Thoracic aorta (tissue), 2 donors: ENCODE measurements at regions not wholly inside any gene's neighbourhood (a gene's known extent, or its start where the extent isn't known, plus 50 kb on each side); places are given as distances from the start of the nearest gene placed in this dataset.

ENCODE experiments used
- ATAC-seq: fragments of 150-250 bp; one replicate; pipeline ENCODE4 v1.8.0; 2017; ENCODE audit warnings: low read depth; ENCODE audit not compliant: insufficient number of reproducible peaks, low FRiP score
- DNase-seq: peaks from one replicate; pipeline ENCODE4 v3.0.0-alpha.2; 2020; ENCODE audit warnings: low spot score
- H3K27ac ChIP-seq, 2 donors: fragments of 200-600 bp; sonication (generic); 1 replicate in 1 of 2; 2 replicates in 1 of 2; pipeline ENCODE4 v1.5.1; 2016; ENCODE audit warnings: mild to moderate bottlenecking in 2 of 2, moderate library complexity in 2 of 2
- H3K27me3 ChIP-seq: fragments of 200-600 bp; sonication (generic); replicated peaks from 2 replicates; pipeline ENCODE4 v1.6.0; 2016; ENCODE audit warnings: mild to moderate bottlenecking; ENCODE audit not compliant: insufficient read depth
- H3K36me3 ChIP-seq: fragments of 200-600 bp; sonication (generic); one replicate; pipeline ENCODE4 v1.5.1; 2016
- H3K4me1 ChIP-seq, 2 donors: fragments of 200-600 bp; sonication (generic); 1 replicate in 1 of 2; 2 replicates in 1 of 2; pipeline versions ENCODE4 v1.5.1 to v1.6.0; 2016; ENCODE audit warnings: low read depth in 2 of 2, mild to moderate bottlenecking in 1 of 2; ENCODE audit not compliant: control insufficient read depth in 1 of 2
- H3K4me3 ChIP-seq: fragments of 200-600 bp; sonication (generic); 2 replicates; pipeline ENCODE4 v1.5.1; 2016; ENCODE audit warnings: mild to moderate bottlenecking
- H3K9me3 ChIP-seq: fragments of 200-600 bp; sonication (generic); 2 replicates; pipeline ENCODE4 v1.5.1; 2016
- TF ChIP-seq, protein P1 (sequence below): fragments of 200-600 bp; sonication (generic); IDR thresholded peaks from one replicate; pipeline ENCODE4 v1.5.1; 2019; ENCODE audit warnings: antibody characterized with exemption

DNA sequence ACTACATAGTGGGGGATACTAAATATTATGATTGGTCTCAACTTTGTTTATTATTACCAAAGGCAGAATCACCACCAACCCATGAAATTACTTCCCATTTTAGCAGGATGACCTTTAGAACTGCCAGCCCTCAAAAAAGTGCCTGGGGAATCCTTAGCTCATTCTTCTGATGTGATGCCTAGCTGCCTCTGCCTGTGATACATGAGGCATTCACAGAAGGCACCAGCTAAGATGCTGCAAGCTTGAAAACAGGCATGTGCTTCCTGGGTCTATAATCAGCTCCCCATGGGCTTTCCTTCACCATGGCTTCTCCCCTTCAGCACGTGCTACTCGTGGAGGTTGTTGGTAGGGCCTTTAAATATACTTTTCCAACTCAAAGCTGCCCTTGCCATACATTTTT is 50.4 kb upstream of the ARHGAP20 start:
- no peak overlapping the region for H3K4me3 ChIP-seq

More for the DNA sequence above, 50.4 kb upstream of the ARHGAP20 start:
- ATAC-seq (no peak), DNase-seq (no peak)
- Histone ChIP-seq H3K36me3 (no peaks in the 10 kb centered on the region), H3K27ac (no peak overlapping the region), H3K9me3 (no peaks in the 10 kb centered on the region), H3K4me1 (peaks cover 10 to 29% of the 10 kb centered on the region in 2 donors), H3K27me3 (no peaks in the 10 kb centered on the region)
- TF ChIP-seq, protein P1, sequence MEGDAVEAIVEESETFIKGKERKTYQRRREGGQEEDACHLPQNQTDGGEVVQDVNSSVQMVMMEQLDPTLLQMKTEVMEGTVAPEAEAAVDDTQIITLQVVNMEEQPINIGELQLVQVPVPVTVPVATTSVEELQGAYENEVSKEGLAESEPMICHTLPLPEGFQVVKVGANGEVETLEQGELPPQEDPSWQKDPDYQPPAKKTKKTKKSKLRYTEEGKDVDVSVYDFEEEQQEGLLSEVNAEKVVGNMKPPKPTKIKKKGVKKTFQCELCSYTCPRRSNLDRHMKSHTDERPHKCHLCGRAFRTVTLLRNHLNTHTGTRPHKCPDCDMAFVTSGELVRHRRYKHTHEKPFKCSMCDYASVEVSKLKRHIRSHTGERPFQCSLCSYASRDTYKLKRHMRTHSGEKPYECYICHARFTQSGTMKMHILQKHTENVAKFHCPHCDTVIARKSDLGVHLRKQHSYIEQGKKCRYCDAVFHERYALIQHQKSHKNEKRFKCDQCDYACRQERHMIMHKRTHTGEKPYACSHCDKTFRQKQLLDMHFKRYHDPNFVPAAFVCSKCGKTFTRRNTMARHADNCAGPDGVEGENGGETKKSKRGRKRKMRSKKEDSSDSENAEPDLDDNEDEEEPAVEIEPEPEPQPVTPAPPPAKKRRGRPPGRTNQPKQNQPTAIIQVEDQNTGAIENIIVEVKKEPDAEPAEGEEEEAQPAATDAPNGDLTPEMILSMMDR: no peak
